ENCODE measurements at regions not wholly inside any gene's neighbourhood (a gene's known extent, or its start where the extent isn't known, plus 50 kb on each side); places are given as distances from the start of the nearest gene placed in this dataset.

- Histone ChIP-seq H3K4me1 (peaks cover 0 to 3% (median 0%) of the 10 kb centered on the region in 3 donors), H3K4me3 (peak overlapping the region in 1 of 4 donors; percentile 47), H3K27me3 (peaks cover 0 to 8% (median 0%) of the 10 kb centered on the region in 4 donors), H3K27ac (no peak overlapping the region), H3K36me3 (no peaks in the 10 kb centered on the region), H3K9me3 (no peaks in the 10 kb centered on the region)
- 44 to 58% methylated on average over 2 of the region's 2 CpGs for WGBS, 2 donors
- no peak for FAIRE-seq
- ATAC-seq: no peak
- intact Hi-C loops (cut with DNase I): no loop called here
- no peak for TF ChIP-seq CTCF (IDR thresholded peaks at IDR 0.05)
- no peak for DNase-seq
Observed at GRCh38 chr5:42908086-42908485, 96.4 kb upstream of the SELENOP start.

GRCh38 chr5:42905827-42906226, 94.1 kb upstream of the SELENOP start:
- ATAC-seq (no peak), DNase-seq (no peak), FAIRE-seq (no peak)
- H3K36me3 ChIP-seq: no peaks in the 10 kb centered on the region
- intact Hi-C loops (cut with DNase I): no loop called here
- H3K4me1 ChIP-seq: peaks cover 0 to 3% (median 0%) of the 10 kb centered on the region in 3 donors
- peaks cover 0 to 8% (median 0%) of the 10 kb centered on the region in 4 donors for H3K27me3 ChIP-seq
- no peak overlapping the region for H3K4me3 ChIP-seq
- no peak for TF ChIP-seq CTCF (IDR thresholded peaks at IDR 0.05)
- H3K27ac ChIP-seq: no peak overlapping the region
- H3K9me3 ChIP-seq: no peaks in the 10 kb centered on the region
- WGBS, 2 donors: 61 to 68% methylated on average over 1 of the region's 1 CpG

DNA sequence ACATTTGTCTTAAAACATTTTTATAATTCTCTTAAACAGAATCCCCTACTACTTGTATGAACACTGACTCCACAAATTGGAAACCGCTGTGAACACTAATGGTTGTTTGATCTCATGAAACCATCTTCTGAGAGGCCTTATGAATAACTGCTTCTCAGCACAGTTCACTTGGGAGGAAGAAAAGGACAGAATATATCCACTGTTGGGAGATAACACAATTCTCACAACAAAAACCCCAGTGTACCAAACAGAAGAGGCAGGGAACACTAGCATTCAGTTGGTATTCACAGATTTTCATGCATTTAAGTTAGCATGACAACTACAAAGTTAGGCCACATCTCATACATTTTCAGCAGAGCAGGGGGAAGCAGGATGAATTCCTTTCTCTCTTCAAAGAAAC, 89.0 kb upstream of the SELENOP start:
- no peak for FAIRE-seq
- no peak overlapping the region for H3K4me3 ChIP-seq
- TF ChIP-seq CTCF (IDR thresholded peaks at IDR 0.05): no peak
- no peak for ATAC-seq
- no peaks in the 10 kb centered on the region for H3K36me3 ChIP-seq
- 92 to 99% methylated on average over 1 of the region's 1 CpG for WGBS, 2 donors
- DNase-seq: no peak
- no peaks in the 10 kb centered on the region for H3K27me3 ChIP-seq
- no peak overlapping the region for H3K27ac ChIP-seq
- no peaks in the 10 kb centered on the region for H3K9me3 ChIP-seq
- no peaks in the 10 kb centered on the region for H3K4me1 ChIP-seq
- intact Hi-C loops (cut with DNase I): no loop called here

- ATAC-seq (no peak), FAIRE-seq (no peak), DNase-seq (no peak)
- no peak for TF ChIP-seq CTCF (IDR thresholded peaks at IDR 0.05)
- Histone ChIP-seq H3K27ac (no peak overlapping the region), H3K36me3 (no peaks in the 10 kb centered on the region), H3K27me3 (no peaks in the 10 kb centered on the region), H3K4me3 (no peak overlapping the region), H3K9me3 (no peaks in the 10 kb centered on the region), H3K4me1 (no peaks in the 10 kb centered on the region)
- intact Hi-C loops (cut with DNase I): no loop called here
- 77 to 83% methylated on average over 14 of the region's 14 CpGs for WGBS, 2 donors
Observed at GRCh38 chr5:42898760-42899159, 87.1 kb upstream of the SELENOP start.

DNA sequence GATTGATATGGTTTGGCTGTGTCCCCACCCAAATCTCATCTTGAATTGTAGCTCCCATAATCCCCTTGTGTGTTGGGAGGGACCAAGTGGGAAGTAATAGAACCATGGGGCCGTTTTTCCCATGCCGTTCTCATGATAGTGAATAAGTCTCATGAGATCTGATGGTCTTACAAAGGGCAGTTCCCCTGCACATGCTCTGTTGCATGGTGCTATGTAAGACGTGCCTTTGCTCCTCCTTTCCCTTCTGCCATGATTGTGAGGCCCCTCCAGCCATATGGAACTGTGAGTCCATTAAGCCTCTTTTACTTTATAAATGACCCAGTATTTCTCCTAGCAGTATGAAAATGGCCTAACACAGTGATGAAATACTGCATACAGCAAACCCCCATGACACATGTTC, 84.8 kb upstream of the SELENOP start:
- Histone ChIP-seq H3K27ac (no peak overlapping the region), H3K36me3 (no peaks in the 10 kb centered on the region), H3K4me3 (no peak overlapping the region), H3K4me1 (no peaks in the 10 kb centered on the region), H3K27me3 (no peaks in the 10 kb centered on the region), H3K9me3 (no peaks in the 10 kb centered on the region)
- no peak for DNase-seq
- no peak for ATAC-seq
- WGBS, 2 donors: 41 to 60% methylated on average over 3 of the region's 3 CpGs
- TF ChIP-seq CTCF (IDR thresholded peaks at IDR 0.05): no peak
- no peak for FAIRE-seq
- intact Hi-C loops (cut with DNase I): no loop called here

All from pancreas (tissue), 10 donors.